Dermis blood vessel endothelial cell (primary cell): ENCODE measurements at regions not wholly inside any gene's neighbourhood (a gene's known extent, or its start where the extent isn't known, plus 50 kb on each side); places are given as distances from the start of the nearest gene placed in this dataset.
"Not testable (repeated sequence)": the region's sequence is repeated elsewhere in the genome, so short reads cannot be mapped to it uniquely, and the experiment has no call there.

ENCODE experiments used
- DNase-seq: peaks from one replicate; pipeline ENCODE4 v3.0.0; 2010

GRCh38 chr6:125354649-125355048, 52.9 kb upstream of the HDDC2 start:
- no peak for DNase-seq

- no peak for DNase-seq
These were observed 55.1 kb upstream of the HDDC2 start for GRCh38 chr6:125356884-125357283.

GRCh38 chr6:125357515-125358256, 55.9 kb upstream of the HDDC2 start:
- DNase-seq, result peak; percentile 8

- DNase-seq, result no peak
These were observed 57.1 kb upstream of the HDDC2 start for GRCh38 chr6:125358898-125359297.

GRCh38 chr6:125361868-125362267, 60.1 kb upstream of the HDDC2 start:
- DNase-seq, result no peak

GRCh38 chr6:125363039-125363823, 61.5 kb upstream of the HDDC2 start:
- DNase-seq, result peak; percentile 66

GRCh38 chr6:125363824-125364165, 62.0 kb upstream of the HDDC2 start:
- DNase-seq, result no peak

- DNase-seq, result no peak
These were observed 63.5 kb upstream of the HDDC2 start for GRCh38 chr6:125365230-125365629.

GRCh38 chr6:125367036-125367782, 65.4 kb upstream of the HDDC2 start:
- DNase-seq, result no peak

GRCh38 chr6:125370343-125370742, 68.6 kb upstream of the HDDC2 start:
- DNase-seq, result no peak

- DNase-seq, result no peak
These were observed 73.2 kb upstream of the HDDC2 start for GRCh38 chr6:125375013-125375412.

- no peak for DNase-seq
These were observed 74.1 kb upstream of the HDDC2 start for GRCh38 chr6:125375821-125376220.

GRCh38 chr6:125377621-125378020, 75.9 kb upstream of the HDDC2 start:
- DNase-seq, result no peak

- no peak for DNase-seq
These were observed 77.4 kb upstream of the HDDC2 start for GRCh38 chr6:125379174-125379573.

GRCh38 chr6:125380474-125380873, 78.7 kb upstream of the HDDC2 start:
- DNase-seq, result no peak

- not testable (repeated sequence) for DNase-seq
These were observed 84.6 kb upstream of the HDDC2 start for GRCh38 chr6:125386337-125386736.

GRCh38 chr6:125392682-125393081, 90.9 kb upstream of the HDDC2 start:
- no peak for DNase-seq

GRCh38 chr6:125393449-125393858, 91.7 kb upstream of the HDDC2 start:
- DNase-seq, result no peak

GRCh38 chr6:125406741-125407140, 105.0 kb upstream of the HDDC2 start:
- no peak for DNase-seq

- no peak for DNase-seq
These were observed 112.7 kb upstream of the HDDC2 start for GRCh38 chr6:125414507-125414906.

- no peak for DNase-seq
These were observed 114.1 kb upstream of the HDDC2 start for GRCh38 chr6:125415913-125416312.

GRCh38 chr6:125421836-125422235, 120.1 kb upstream of the HDDC2 start:
- peak; percentile 59 for DNase-seq

GRCh38 chr6:125423047-125423446, 121.3 kb upstream of the HDDC2 start:
- no peak for DNase-seq

- DNase-seq, result no peak
These were observed 130.2 kb upstream of the HDDC2 start for GRCh38 chr6:125431971-125432370.
